Type B pancreatic cell (in vitro differentiated cells): ENCODE measurements at regions not wholly inside any gene's neighbourhood (a gene's known extent, or its start where the extent isn't known, plus 50 kb on each side); places are given as distances from the start of the nearest gene placed in this dataset.

Experiments used
- DNase-seq: peaks from one replicate; pipeline ENCODE4 v3.0.0; 2021; ENCODE audit warnings: mixed read lengths; ENCODE audit not compliant: unreplicated experiment; ENCODE audit errors: extremely low spot score
- H3K27ac Mint-ChIP-seq: 2 replicates; pipeline ENCODE4 v1.8.0; 2021; ENCODE audit warnings: mild to moderate bottlenecking, mixed read lengths
- H3K27me3 Mint-ChIP-seq: 2 replicates; pipeline ENCODE4 v1.8.0; 2021; ENCODE audit warnings: mixed read lengths
- H3K36me3 Mint-ChIP-seq: 2 replicates; pipeline ENCODE4 v1.8.0; 2021; ENCODE audit warnings: mixed read lengths
- H3K4me1 Mint-ChIP-seq: one replicate; pipeline ENCODE4 v1.8.0; 2021; ENCODE audit warnings: mixed read lengths; ENCODE audit not compliant: unreplicated experiment
- H3K4me3 Mint-ChIP-seq: 2 replicates; pipeline ENCODE4 v1.8.0; 2021; ENCODE audit warnings: mild to moderate bottlenecking, mixed read lengths
- H3K9me3 Mint-ChIP-seq: 2 replicates; pipeline ENCODE4 v1.8.0; 2021; ENCODE audit warnings: mixed read lengths
- CTCF ChIP-seq: fragments of 200-600 bp; sonication (generic); conservative IDR thresholded peaks from 2 replicates; pipeline ENCODE4 v1.5.0; 2021; ENCODE audit warnings: antibody characterized with exemption, mild to moderate bottlenecking

GRCh38 chr3:106392915-106393314 lies 524.1 kb upstream of the CBLB start:
- no peaks in the 10 kb centered on the region for H3K27me3 Mint-ChIP-seq

GRCh38 chr3:106397006-106397405 lies 528.2 kb upstream of the CBLB start:
- no peak for DNase-seq
- Mint-ChIP-seq H3K4me3 (no peak overlapping the region), H3K36me3 (no peaks in the 10 kb centered on the region), H3K27ac (no peak overlapping the region), H3K4me1 (peaks cover 10% of the 10 kb centered on the region), H3K9me3 (no peaks in the 10 kb centered on the region), H3K27me3 (no peaks in the 10 kb centered on the region)
- TF ChIP-seq CTCF, result no peak

More at GRCh38 chr3:106392915-106393314, 524.1 kb upstream of the CBLB start:
- no peak for DNase-seq
- H3K4me1 Mint-ChIP-seq, result no peaks in the 10 kb centered on the region
- H3K27ac Mint-ChIP-seq, result no peak overlapping the region
- H3K9me3 Mint-ChIP-seq, result no peaks in the 10 kb centered on the region
- TF ChIP-seq CTCF, result no peak
- no peaks in the 10 kb centered on the region for H3K36me3 Mint-ChIP-seq
- H3K4me3 Mint-ChIP-seq, result no peak overlapping the region

GRCh38 chr3:106398891-106399600 lies 530.2 kb upstream of the CBLB start:
- Mint-ChIP-seq H3K27ac (no peak overlapping the region), H3K4me1 (peaks cover 17% of the 10 kb centered on the region)
- no peak for DNase-seq

GRCh38 chr3:106399761-106400160 lies 530.9 kb upstream of the CBLB start:
- Mint-ChIP-seq H3K9me3 (no peaks in the 10 kb centered on the region), H3K4me1 (peaks cover 17% of the 10 kb centered on the region), H3K4me3 (no peak overlapping the region), H3K27ac (no peak overlapping the region), H3K27me3 (no peaks in the 10 kb centered on the region), H3K36me3 (no peaks in the 10 kb centered on the region)
- TF ChIP-seq CTCF, result no peak
- DNase-seq, result no peak

More at GRCh38 chr3:106398891-106399600, 530.2 kb upstream of the CBLB start:
- Mint-ChIP-seq H3K36me3 (no peaks in the 10 kb centered on the region), H3K4me3 (no peak overlapping the region), H3K9me3 (no peaks in the 10 kb centered on the region), H3K27me3 (no peaks in the 10 kb centered on the region)
- no peak for TF ChIP-seq CTCF

- Mint-ChIP-seq H3K27ac (no peak overlapping the region), H3K9me3 (no peaks in the 10 kb centered on the region), H3K4me3 (no peak overlapping the region), H3K4me1 (peaks cover 17% of the 10 kb centered on the region), H3K27me3 (no peaks in the 10 kb centered on the region), H3K36me3 (no peaks in the 10 kb centered on the region)
- TF ChIP-seq CTCF, result no peak
- no peak for DNase-seq
Observed at GRCh38 chr3:106401666-106402490, 533.1 kb upstream of the CBLB start.
